ENCODE measurements at regions not wholly inside any gene's neighbourhood (a gene's known extent, or its start where the extent isn't known, plus 50 kb on each side); places are given as distances from the start of the nearest gene placed in this dataset.

DNA sequence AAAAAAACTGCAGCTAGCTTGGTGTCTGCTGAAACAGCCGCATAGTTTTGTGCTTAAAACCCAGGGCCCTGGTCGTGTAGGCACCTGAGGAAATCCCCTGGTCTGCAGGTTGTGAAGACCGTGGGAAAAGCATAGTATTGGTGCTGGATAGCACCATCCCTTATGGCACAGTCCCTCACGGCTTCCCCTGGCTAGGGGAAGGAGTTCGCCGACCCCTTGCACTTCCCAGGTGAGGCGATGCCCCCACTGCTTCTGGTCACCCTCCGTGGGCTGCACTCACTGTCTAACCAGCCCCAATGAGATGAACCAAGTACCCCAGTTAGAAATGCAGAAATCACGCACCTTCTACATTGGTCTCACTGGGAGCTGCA, 1105.1 kb downstream of the STPG2 start (continued):
- TF ChIP-seq, protein P1, sequence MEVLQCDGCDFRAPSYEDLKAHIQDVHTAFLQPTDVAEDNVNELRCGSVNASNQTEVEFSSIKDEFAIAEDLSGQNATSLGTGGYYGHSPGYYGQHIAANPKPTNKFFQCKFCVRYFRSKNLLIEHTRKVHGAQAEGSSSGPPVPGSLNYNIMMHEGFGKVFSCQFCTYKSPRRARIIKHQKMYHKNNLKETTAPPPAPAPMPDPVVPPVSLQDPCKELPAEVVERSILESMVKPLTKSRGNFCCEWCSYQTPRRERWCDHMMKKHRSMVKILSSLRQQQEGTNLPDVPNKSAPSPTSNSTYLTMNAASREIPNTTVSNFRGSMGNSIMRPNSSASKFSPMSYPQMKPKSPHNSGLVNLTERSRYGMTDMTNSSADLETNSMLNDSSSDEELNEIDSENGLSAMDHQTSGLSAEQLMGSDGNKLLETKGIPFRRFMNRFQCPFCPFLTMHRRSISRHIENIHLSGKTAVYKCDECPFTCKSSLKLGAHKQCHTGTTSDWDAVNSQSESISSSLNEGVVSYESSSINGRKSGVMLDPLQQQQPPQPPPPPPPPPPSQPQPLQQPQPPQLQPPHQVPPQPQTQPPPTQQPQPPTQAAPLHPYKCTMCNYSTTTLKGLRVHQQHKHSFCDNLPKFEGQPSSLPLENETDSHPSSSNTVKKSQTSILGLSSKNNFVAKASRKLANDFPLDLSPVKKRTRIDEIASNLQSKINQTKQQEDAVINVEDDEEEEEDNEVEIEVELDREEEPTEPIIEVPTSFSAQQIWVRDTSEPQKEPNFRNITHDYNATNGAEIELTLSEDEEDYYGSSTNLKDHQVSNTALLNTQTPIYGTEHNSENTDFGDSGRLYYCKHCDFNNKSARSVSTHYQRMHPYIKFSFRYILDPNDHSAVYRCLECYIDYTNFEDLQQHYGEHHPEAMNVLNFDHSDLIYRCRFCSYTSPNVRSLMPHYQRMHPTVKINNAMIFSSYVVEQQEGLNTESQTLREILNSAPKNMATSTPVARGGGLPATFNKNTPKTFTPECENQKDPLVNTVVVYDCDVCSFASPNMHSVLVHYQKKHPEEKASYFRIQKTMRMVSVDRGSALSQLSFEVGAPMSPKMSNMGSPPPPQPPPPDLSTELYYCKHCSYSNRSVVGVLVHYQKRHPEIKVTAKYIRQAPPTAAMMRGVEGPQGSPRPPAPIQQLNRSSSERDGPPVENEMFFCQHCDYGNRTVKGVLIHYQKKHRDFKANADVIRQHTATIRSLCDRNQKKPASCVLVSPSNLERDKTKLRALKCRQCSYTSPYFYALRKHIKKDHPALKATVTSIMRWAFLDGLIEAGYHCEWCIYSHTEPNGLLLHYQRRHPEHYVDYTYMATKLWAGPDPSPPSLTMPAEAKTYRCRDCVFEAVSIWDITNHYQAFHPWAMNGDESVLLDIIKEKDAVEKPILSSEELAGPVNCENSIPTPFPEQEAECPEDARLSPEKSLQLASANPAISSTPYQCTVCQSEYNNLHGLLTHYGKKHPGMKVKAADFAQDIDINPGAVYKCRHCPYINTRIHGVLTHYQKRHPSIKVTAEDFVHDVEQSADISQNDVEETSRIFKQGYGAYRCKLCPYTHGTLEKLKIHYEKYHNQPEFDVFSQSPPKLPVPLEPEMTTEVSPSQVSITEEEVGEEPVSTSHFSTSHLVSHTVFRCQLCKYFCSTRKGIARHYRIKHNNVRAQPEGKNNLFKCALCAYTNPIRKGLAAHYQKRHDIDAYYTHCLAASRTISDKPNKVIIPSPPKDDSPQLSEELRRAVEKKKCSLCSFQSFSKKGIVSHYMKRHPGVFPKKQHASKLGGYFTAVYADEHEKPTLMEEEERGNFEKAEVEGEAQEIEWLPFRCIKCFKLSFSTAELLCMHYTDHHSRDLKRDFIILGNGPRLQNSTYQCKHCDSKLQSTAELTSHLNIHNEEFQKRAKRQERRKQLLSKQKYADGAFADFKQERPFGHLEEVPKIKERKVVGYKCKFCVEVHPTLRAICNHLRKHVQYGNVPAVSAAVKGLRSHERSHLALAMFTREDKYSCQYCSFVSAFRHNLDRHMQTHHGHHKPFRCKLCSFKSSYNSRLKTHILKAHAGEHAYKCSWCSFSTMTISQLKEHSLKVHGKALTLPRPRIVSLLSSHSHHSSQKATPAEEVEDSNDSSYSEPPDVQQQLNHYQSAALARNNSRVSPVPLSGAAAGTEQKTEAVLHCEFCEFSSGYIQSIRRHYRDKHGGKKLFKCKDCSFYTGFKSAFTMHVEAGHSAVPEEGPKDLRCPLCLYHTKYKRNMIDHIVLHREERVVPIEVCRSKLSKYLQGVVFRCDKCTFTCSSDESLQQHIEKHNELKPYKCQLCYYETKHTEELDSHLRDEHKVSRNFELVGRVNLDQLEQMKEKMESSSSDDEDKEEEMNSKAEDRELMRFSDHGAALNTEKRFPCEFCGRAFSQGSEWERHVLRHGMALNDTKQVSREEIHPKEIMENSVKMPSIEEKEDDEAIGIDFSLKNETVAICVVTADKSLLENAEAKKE (CRISPR knock-in tag; IDR thresholded peaks at IDR 0.05) = no peak
- TF ChIP-seq STAT1 (IDR thresholded peaks at IDR 0.05; ENCODE audit: unreplicated experiment) = no peak
- TF ChIP-seq, protein P2, sequence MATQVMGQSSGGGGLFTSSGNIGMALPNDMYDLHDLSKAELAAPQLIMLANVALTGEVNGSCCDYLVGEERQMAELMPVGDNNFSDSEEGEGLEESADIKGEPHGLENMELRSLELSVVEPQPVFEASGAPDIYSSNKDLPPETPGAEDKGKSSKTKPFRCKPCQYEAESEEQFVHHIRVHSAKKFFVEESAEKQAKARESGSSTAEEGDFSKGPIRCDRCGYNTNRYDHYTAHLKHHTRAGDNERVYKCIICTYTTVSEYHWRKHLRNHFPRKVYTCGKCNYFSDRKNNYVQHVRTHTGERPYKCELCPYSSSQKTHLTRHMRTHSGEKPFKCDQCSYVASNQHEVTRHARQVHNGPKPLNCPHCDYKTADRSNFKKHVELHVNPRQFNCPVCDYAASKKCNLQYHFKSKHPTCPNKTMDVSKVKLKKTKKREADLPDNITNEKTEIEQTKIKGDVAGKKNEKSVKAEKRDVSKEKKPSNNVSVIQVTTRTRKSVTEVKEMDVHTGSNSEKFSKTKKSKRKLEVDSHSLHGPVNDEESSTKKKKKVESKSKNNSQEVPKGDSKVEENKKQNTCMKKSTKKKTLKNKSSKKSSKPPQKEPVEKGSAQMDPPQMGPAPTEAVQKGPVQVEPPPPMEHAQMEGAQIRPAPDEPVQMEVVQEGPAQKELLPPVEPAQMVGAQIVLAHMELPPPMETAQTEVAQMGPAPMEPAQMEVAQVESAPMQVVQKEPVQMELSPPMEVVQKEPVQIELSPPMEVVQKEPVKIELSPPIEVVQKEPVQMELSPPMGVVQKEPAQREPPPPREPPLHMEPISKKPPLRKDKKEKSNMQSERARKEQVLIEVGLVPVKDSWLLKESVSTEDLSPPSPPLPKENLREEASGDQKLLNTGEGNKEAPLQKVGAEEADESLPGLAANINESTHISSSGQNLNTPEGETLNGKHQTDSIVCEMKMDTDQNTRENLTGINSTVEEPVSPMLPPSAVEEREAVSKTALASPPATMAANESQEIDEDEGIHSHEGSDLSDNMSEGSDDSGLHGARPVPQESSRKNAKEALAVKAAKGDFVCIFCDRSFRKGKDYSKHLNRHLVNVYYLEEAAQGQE (IDR thresholded peaks at IDR 0.05; ENCODE audit: unreplicated experiment) = no peak

DNA sequence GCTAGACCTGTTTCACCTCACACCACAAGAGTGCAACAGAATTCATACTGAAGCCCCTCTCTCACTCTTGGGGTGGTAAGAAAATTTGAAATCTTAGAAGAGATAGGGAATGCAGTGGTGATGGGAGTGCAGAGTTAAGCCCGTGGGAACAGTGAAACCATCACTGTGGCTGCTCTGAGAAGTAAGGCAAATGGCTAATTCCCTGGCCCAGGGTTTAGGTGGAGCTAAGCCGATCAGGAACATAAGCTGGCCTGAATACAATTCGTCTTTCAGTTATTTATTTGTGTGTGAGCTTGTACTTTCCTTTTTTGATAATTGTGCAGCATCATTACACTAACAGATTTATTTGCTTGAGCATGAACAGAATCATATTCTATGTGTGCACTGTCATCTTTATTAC, 1070.6 kb downstream of the STPG2 start:
- TF ChIP-seq ZNF331 (CRISPR knock-in tag; IDR thresholded peaks at IDR 0.05; ENCODE audit: low read depth) (no peak), CREB1 (CRISPR knock-in tag; IDR thresholded peaks at IDR 0.05; ENCODE audit: low read depth) (no peak), STAT1 (IDR thresholded peaks at IDR 0.05; ENCODE audit: unreplicated experiment) (no peak)
- TF ChIP-seq, protein P3, sequence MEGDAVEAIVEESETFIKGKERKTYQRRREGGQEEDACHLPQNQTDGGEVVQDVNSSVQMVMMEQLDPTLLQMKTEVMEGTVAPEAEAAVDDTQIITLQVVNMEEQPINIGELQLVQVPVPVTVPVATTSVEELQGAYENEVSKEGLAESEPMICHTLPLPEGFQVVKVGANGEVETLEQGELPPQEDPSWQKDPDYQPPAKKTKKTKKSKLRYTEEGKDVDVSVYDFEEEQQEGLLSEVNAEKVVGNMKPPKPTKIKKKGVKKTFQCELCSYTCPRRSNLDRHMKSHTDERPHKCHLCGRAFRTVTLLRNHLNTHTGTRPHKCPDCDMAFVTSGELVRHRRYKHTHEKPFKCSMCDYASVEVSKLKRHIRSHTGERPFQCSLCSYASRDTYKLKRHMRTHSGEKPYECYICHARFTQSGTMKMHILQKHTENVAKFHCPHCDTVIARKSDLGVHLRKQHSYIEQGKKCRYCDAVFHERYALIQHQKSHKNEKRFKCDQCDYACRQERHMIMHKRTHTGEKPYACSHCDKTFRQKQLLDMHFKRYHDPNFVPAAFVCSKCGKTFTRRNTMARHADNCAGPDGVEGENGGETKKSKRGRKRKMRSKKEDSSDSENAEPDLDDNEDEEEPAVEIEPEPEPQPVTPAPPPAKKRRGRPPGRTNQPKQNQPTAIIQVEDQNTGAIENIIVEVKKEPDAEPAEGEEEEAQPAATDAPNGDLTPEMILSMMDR (conservative IDR thresholded peaks at IDR 0.05; ENCODE audit: low read depth in 2 of 2) = no peak
- TF ChIP-seq, protein P4, sequence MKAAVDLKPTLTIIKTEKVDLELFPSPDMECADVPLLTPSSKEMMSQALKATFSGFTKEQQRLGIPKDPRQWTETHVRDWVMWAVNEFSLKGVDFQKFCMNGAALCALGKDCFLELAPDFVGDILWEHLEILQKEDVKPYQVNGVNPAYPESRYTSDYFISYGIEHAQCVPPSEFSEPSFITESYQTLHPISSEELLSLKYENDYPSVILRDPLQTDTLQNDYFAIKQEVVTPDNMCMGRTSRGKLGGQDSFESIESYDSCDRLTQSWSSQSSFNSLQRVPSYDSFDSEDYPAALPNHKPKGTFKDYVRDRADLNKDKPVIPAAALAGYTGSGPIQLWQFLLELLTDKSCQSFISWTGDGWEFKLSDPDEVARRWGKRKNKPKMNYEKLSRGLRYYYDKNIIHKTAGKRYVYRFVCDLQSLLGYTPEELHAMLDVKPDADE (IDR thresholded peaks at IDR 0.05) = no peak
- Histone ChIP-seq H2AFZ (no peak overlapping the region; the same call in 1 of the 2 replicates), H3K79me2 (replicated peaks; ENCODE audit: insufficient read depth) (no peaks in the 10 kb centered on the region), H3K27ac (ENCODE audit: low read depth) (no peak overlapping the region), H4K20me1 (replicated peaks; ENCODE audit: insufficient read depth) (no peaks in the 10 kb centered on the region), H3K9me2 (ENCODE audit: insufficient read depth) (peaks cover 9% of the 10 kb centered on the region; the same call in 1 of the 2 replicates), H3K4me2 (no peak overlapping the region), H3K27me3 (ENCODE audit: insufficient read depth) (no peaks in the 10 kb centered on the region), H3K4me3 (no peak overlapping the region), H3K4me1 (ENCODE audit: insufficient read depth) (no peaks in the 10 kb centered on the region), H3F3A (replicated peaks; ENCODE audit: low read depth) (no peaks in the 10 kb centered on the region), H3K36me3 (ENCODE audit: insufficient read depth) (no peaks in the 10 kb centered on the region)
- Mint-ChIP-seq H3K4me3 (no peak overlapping the region), H3K4me1 (peaks cover 6% of the 10 kb centered on the region), H3K36me3 (ENCODE audit: low read depth) (no peaks in the 10 kb centered on the region), H3K27ac (no peak overlapping the region), H3K27me3 (ENCODE audit: insufficient read depth, low read depth, poor library complexity) (no peaks in the 10 kb centered on the region), H3K9me3 (no peaks in the 10 kb centered on the region)
- no peak for DNase-seq (ENCODE audit: low spot score)
- ATAC-seq = no peak

Data from GM23338 (cell line).